ENCODE measurements at regions not wholly inside any gene's neighbourhood (a gene's known extent, or its start where the extent isn't known, plus 50 kb on each side); places are given as distances from the start of the nearest gene placed in this dataset.

- TF ChIP-seq CTCF (IDR thresholded peaks at IDR 0.05) = no peak
- TF ChIP-seq POLR2A (IDR thresholded peaks at IDR 0.05) = no peak
Observed at GRCh38 chr15:25238126-25238525, 200.7 kb downstream of the UBE3A start.
